CD4-positive, alpha-beta memory T cell (primary cell): ENCODE measurements at regions not wholly inside any gene's neighbourhood (a gene's known extent, or its start where the extent isn't known, plus 50 kb on each side); places are given as distances from the start of the nearest gene placed in this dataset.
A peak's percentile ranks its signal among the peaks of the same experiment; 100 is the strongest.
"Not testable (repeated sequence)": the region's sequence is repeated elsewhere in the genome, so short reads cannot be mapped to it uniquely, and the experiment has no call there.

Source experiments
- CTCF ChIA-PET: fragments of 350-600 bp; sonication (Branson Sonifier 250); formaldehyde crosslinking; loops from one replicate; lab custom pipeline; 2021; ENCODE audit warnings: inconsistent platforms; ENCODE audit not compliant: partially characterized antibody; lab: Charles Lee
- POLR2A ChIA-PET: fragments of 350-600 bp; sonication (Branson Sonifier 250); formaldehyde crosslinking; loops from one replicate; lab custom pipeline; 2021; ENCODE audit not compliant: partially characterized antibody; lab: Charles Lee
- DNase-seq, 5 donors: peaks; one replicate each; pipeline versions ENCODE4 v3.0.0 to v3.0.0-alpha.2; 2020 to 2022; ENCODE audit warnings: mixed read lengths in 1 of 5
- H3K27ac ChIP-seq: one replicate; pipeline ENCODE4 v1.7.0; 2013; ENCODE audit warnings: low read depth, low read length
- H3K27me3 ChIP-seq: 2 replicates; pipeline ENCODE4 v1.7.0; 2013; ENCODE audit warnings: mild to moderate bottlenecking, low read length, moderate library complexity; ENCODE audit not compliant: insufficient read depth
- H3K36me3 ChIP-seq: 2 replicates; pipeline ENCODE4 v1.7.0; 2013; ENCODE audit warnings: mild to moderate bottlenecking, low read length, moderate library complexity; ENCODE audit not compliant: insufficient read depth
- H3K4me1 ChIP-seq: 2 replicates; pipeline ENCODE4 v1.7.0; 2013; ENCODE audit warnings: mild to moderate bottlenecking, low read length, moderate library complexity; ENCODE audit not compliant: insufficient read depth
- H3K4me3 ChIP-seq, 2 donors: one replicate each; pipeline ENCODE4 v1.7.0; 2013; ENCODE audit warnings: low read length in 2 of 2, mild to moderate bottlenecking in 1 of 2
- H3K9me3 ChIP-seq, 2 donors: one replicate each; pipeline ENCODE4 v1.7.0; 2013; ENCODE audit warnings: low read length in 2 of 2, control low read depth in 1 of 2; ENCODE audit not compliant: control insufficient read depth in 1 of 2
- H3K27ac Mint-ChIP-seq, 7 donors: one replicate each; pipeline ENCODE4 v1.8.0; 2020 to 2021; ENCODE audit warnings: mixed read lengths in 7 of 7, mild to moderate bottlenecking in 6 of 7, inconsistent platforms in 3 of 7, moderate library complexity in 3 of 7
- H3K27me3 Mint-ChIP-seq, 2 donors: one replicate each; pipeline ENCODE4 v1.8.0; 2020 to 2021; ENCODE audit warnings: mixed read lengths in 2 of 2
- H3K36me3 Mint-ChIP-seq, 2 donors: one replicate each; pipeline ENCODE4 v1.8.0; 2020 to 2021; ENCODE audit warnings: mixed read lengths in 2 of 2, inconsistent platforms in 1 of 2, mild to moderate bottlenecking in 1 of 2
- H3K4me1 Mint-ChIP-seq, 4 donors: one replicate each; pipeline ENCODE4 v1.8.0; 2020 to 2021; ENCODE audit warnings: mixed read lengths in 4 of 4, mild to moderate bottlenecking in 1 of 4
- H3K4me3 Mint-ChIP-seq, 8 donors: one replicate each; pipeline ENCODE4 v1.8.0; 2020 to 2021; ENCODE audit warnings: mixed read lengths in 8 of 8, mild to moderate bottlenecking in 7 of 8, moderate library complexity in 6 of 8, inconsistent platforms in 3 of 8
- H3K9me3 Mint-ChIP-seq, 8 donors: one replicate each; pipeline ENCODE4 v1.8.0; 2020 to 2021; ENCODE audit warnings: mixed read lengths in 8 of 8, mild to moderate bottlenecking in 5 of 8, inconsistent platforms in 3 of 8, moderate library complexity in 1 of 8
- intact Hi-C: fragments of 100-400 bp; cut with micrococcal nuclease; formaldehyde crosslinking; loops from one replicate; pipeline ENCODE4 v1.15.1; 2023

DNA sequence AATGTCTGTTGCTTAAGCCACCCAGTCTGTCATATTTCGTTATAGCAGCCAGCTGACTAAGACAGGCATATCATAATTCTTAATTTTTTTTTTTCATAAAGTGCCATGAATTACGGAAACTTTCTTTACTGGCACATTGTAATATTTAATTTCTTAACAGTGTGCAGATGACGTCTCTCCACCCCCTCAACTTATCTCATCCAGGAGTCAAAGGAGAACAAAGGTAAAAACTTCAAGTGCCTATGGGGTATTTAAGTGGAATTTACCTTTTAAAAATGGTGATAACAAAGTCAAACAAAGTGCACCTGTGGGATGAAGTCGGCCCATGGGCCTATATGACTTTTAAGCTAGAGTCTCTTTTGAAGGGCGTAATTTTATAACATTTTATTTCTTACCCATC lies 539.4 kb downstream of the CDH9 start:
- H3K4me1 Mint-ChIP-seq = no peaks in the 10 kb centered on the region
- H3K36me3 Mint-ChIP-seq = no peaks in the 10 kb centered on the region
- Histone ChIP-seq H3K4me1 (no peaks in the 10 kb centered on the region), H3K27me3 (no peaks in the 10 kb centered on the region), H3K9me3 (peaks cover 0 to 3% of the 10 kb centered on the region in 2 donors), H3K36me3 (no peaks in the 10 kb centered on the region), H3K27ac (no peak overlapping the region), H3K4me3 (no peak overlapping the region)
- ChIA-PET CTCF (no interaction called here), POLR2A (no interaction called here)
- no peaks in the 10 kb centered on the region for H3K27me3 Mint-ChIP-seq
- H3K9me3 Mint-ChIP-seq = peaks cover 0 to 15% (median 12%) of the 10 kb centered on the region in 8 donors
- no peak overlapping the region for H3K4me3 Mint-ChIP-seq
- intact Hi-C loops = no loop called here
- DNase-seq = no peak
- H3K27ac Mint-ChIP-seq = no peak overlapping the region

DNA sequence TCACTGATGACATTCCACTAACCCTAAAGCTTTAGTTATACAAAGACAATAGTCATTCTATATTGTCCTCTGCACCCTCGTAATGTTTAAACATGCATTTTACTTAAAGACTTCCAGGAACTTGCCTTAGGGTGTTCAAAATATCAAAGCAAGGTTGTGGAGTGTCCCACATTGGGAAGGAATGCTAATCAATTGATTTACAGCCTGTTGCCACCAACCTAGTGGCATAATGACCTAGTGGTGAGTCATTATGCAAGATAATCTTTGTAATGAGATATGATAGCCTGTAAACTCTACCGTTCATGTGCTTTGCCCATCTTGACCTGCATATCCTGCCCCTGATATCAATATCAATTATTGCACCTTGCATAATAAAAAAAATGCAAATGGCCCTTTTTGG lies 542.9 kb downstream of the CDH9 start:
- Mint-ChIP-seq H3K27ac (no peak overlapping the region), H3K27me3 (no peaks in the 10 kb centered on the region), H3K4me1 (no peaks in the 10 kb centered on the region), H3K4me3 (no peak overlapping the region), H3K9me3 (peaks cover 0 to 30% (median 11%) of the 10 kb centered on the region in 8 donors), H3K36me3 (no peaks in the 10 kb centered on the region)
- DNase-seq = no peak
- H3K9me3 ChIP-seq = peaks cover 0 to 9% of the 10 kb centered on the region in 2 donors
- no peaks in the 10 kb centered on the region for H3K4me1 ChIP-seq
- no peak overlapping the region for H3K27ac ChIP-seq
- intact Hi-C loops = no loop called here
- no peaks in the 10 kb centered on the region for H3K36me3 ChIP-seq
- ChIA-PET CTCF (no interaction called here), POLR2A (no interaction called here)
- no peak overlapping the region for H3K4me3 ChIP-seq
- H3K27me3 ChIP-seq = no peaks in the 10 kb centered on the region

DNA sequence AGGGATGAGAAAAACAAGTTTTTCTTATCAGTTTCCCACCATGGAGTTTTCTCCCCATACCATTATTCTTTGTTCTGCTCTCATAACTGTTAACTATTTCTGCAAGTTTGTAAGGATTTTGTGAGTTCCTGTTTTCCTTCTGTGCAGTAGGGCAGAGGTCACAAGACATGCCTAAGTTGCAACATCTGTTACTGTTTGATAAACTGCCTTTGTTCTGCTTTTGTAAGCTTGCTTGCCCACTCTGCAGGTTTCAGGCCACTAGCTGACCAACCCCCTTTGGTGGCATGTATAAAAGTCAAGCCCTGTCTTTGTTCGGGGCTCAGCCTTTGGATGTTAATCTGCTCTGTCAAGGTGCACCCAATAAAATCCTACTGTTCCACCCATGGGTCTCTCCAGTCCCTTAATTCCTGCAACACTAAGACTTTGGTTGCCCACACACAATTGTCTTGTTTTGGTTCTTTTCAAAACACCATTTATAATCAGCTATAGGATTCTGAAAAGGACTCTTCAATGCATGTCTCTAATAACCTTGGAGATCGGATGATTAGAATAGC lies 545.4 kb downstream of the CDH9 start:
- Histone ChIP-seq H3K9me3 (peaks cover 0 to 9% of the 10 kb centered on the region in 2 donors), H3K4me1 (no peaks in the 10 kb centered on the region), H3K4me3 (no peak overlapping the region), H3K27ac (no peak overlapping the region), H3K27me3 (no peaks in the 10 kb centered on the region), H3K36me3 (no peaks in the 10 kb centered on the region)
- no peak overlapping the region for H3K4me3 Mint-ChIP-seq
- DNase-seq = no peak
- CTCF ChIA-PET = no interaction called here
- H3K36me3 Mint-ChIP-seq = peaks cover 0 to 3% of the 10 kb centered on the region in 2 donors
- H3K9me3 Mint-ChIP-seq = peaks cover 0 to 39% (median 17%) of the 10 kb centered on the region in 8 donors
- POLR2A ChIA-PET = no interaction called here
- H3K27ac Mint-ChIP-seq = no peak overlapping the region
- H3K27me3 Mint-ChIP-seq = no peaks in the 10 kb centered on the region
- H3K4me1 Mint-ChIP-seq = no peaks in the 10 kb centered on the region
- intact Hi-C loops = no loop called here

- ChIA-PET POLR2A (no interaction called here), CTCF (no interaction called here)
- Mint-ChIP-seq H3K27ac (no peak overlapping the region), H3K9me3 (peaks cover 0 to 31% (median 13%) of the 10 kb centered on the region in 8 donors), H3K36me3 (peaks cover 0 to 3% of the 10 kb centered on the region in 2 donors), H3K4me3 (no peak overlapping the region), H3K4me1 (no peaks in the 10 kb centered on the region), H3K27me3 (no peaks in the 10 kb centered on the region)
- no peaks in the 10 kb centered on the region for H3K27me3 ChIP-seq
- no peak overlapping the region for H3K27ac ChIP-seq
- H3K4me3 ChIP-seq = no peak overlapping the region
- no peaks in the 10 kb centered on the region for H3K36me3 ChIP-seq
- no peak for DNase-seq
- intact Hi-C loops = no loop called here
- H3K4me1 ChIP-seq = no peaks in the 10 kb centered on the region
- H3K9me3 ChIP-seq = no peaks in the 10 kb centered on the region
Measured at GRCh38 chr5:26487553-26487952, 550.8 kb downstream of the CDH9 start.

- Histone ChIP-seq H3K27me3 (no peaks in the 10 kb centered on the region), H3K4me3 (no peak overlapping the region), H3K36me3 (no peaks in the 10 kb centered on the region), H3K4me1 (no peaks in the 10 kb centered on the region), H3K27ac (no peak overlapping the region), H3K9me3 (no peaks in the 10 kb centered on the region)
- no peaks in the 10 kb centered on the region for H3K4me1 Mint-ChIP-seq
- H3K9me3 Mint-ChIP-seq = peaks cover 0 to 33% (median 13%) of the 10 kb centered on the region in 8 donors
- no peak overlapping the region for H3K27ac Mint-ChIP-seq
- H3K4me3 Mint-ChIP-seq = no peak overlapping the region
- ChIA-PET POLR2A (no interaction called here), CTCF (no interaction called here)
- no peaks in the 10 kb centered on the region for H3K27me3 Mint-ChIP-seq
- peaks cover 0 to 3% of the 10 kb centered on the region in 2 donors for H3K36me3 Mint-ChIP-seq
- intact Hi-C loops = no loop called here
- no peak for DNase-seq
Measured at GRCh38 chr5:26486631-26487030, 551.8 kb downstream of the CDH9 start.

GRCh38 chr5:26485146-26485860 lies 553.1 kb downstream of the CDH9 start:
- H3K27me3 Mint-ChIP-seq, POLR2A ChIA-PET, intact Hi-C loops, H3K4me3 Mint-ChIP-seq, H3K36me3 ChIP-seq, H3K4me1 ChIP-seq, H3K27ac Mint-ChIP-seq, H3K36me3 Mint-ChIP-seq, H3K4me1 Mint-ChIP-seq, H3K27ac ChIP-seq, DNase-seq, H3K4me3 ChIP-seq, CTCF ChIA-PET, H3K9me3 ChIP-seq, H3K27me3 ChIP-seq: not testable (repeated sequence)
- peaks cover 0 to 22% (median 10%) of the 10 kb centered on the region in 8 donors for H3K9me3 Mint-ChIP-seq

DNA sequence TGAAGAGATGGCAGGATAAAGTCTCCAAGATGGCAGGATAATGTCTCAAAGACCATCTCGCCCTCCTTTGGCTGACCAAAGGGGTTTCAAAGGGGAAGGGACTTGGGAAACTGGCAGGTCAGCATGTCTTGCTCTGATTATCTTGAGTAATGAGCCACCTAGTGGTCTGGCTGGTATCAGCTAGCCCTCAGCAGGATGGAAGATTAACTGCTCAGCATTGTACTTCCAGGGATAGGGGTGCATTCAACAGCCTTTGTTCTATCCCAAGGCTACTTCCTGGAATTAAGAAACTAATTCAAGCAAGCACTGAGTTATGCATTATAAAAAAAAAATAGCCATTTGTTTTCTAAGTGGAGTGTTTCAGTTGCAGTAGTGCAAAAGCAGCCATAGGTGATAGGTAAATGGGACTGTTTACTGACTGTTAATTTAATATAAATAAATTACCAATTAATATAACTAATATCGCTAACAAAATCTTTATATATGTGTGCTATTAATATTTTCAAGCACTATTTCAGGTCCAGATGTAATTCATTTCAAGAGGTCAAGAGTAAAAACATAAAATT lies 555.5 kb downstream of the CDH9 start:
- H3K36me3 ChIP-seq = no peaks in the 10 kb centered on the region
- Mint-ChIP-seq H3K27me3 (no peaks in the 10 kb centered on the region), H3K9me3 (peaks cover 0 to 15% (median 5%) of the 10 kb centered on the region in 8 donors), H3K27ac (no peak overlapping the region), H3K4me1 (no peaks in the 10 kb centered on the region), H3K36me3 (no peaks in the 10 kb centered on the region), H3K4me3 (peak overlapping the region in 2 of 8 donors; percentile 39 to 49)
- H3K27ac ChIP-seq = no peak overlapping the region
- intact Hi-C loops = no loop called here
- H3K4me3 ChIP-seq = no peak overlapping the region
- POLR2A ChIA-PET = no interaction called here
- no peaks in the 10 kb centered on the region for H3K9me3 ChIP-seq
- no peaks in the 10 kb centered on the region for H3K27me3 ChIP-seq
- no peaks in the 10 kb centered on the region for H3K4me1 ChIP-seq
- CTCF ChIA-PET = no interaction called here
- DNase-seq = no peak
